Loucy (cell line): ENCODE measurements at regions not wholly inside any gene's neighbourhood (a gene's known extent, or its start where the extent isn't known, plus 50 kb on each side); places are given as distances from the start of the nearest gene placed in this dataset.

Source experiments
- H2AFZ ChIP-seq: fragments of 200-600 bp; sonication (generic); 2 replicates; pipeline ENCODE4 v1.6.0; 2016; ENCODE audit warnings: antibody characterized with exemption, mild to moderate bottlenecking, low read length, moderate library complexity
- H3F3A ChIP-seq: fragments of 200-600 bp; 2 replicates; pipeline ENCODE4 v1.6.0; 2016; ENCODE audit warnings: antibody characterized with exemption, low read depth, mild to moderate bottlenecking
- H3K27me3 ChIP-seq: fragments of 200-600 bp; sonication (generic); 2 replicates; pipeline ENCODE4 v1.6.1; 2014; ENCODE audit warnings: low read length, mild to moderate bottlenecking; ENCODE audit not compliant: insufficient read depth, poor library complexity, severe bottlenecking
- H3K36me3 ChIP-seq: fragments of 200-600 bp; sonication (generic); 2 replicates; pipeline ENCODE4 v1.6.1; 2016; ENCODE audit warnings: low read length; ENCODE audit not compliant: insufficient read depth
- H3K4me1 ChIP-seq: fragments of 200-600 bp; sonication (generic); 2 replicates; pipeline ENCODE4 v1.5.1; 2014; ENCODE audit warnings: low read length, mild to moderate bottlenecking; ENCODE audit not compliant: insufficient read depth, poor library complexity, severe bottlenecking
- H3K4me2 ChIP-seq: fragments of 200-600 bp; sonication (generic); 2 replicates; pipeline ENCODE4 v1.6.0; 2014; ENCODE audit warnings: antibody characterized with exemption, low read length, low read depth, mild to moderate bottlenecking; ENCODE audit not compliant: poor library complexity, severe bottlenecking
- H3K4me3 ChIP-seq: fragments of 200-600 bp; sonication (generic); 2 replicates; pipeline ENCODE4 v1.5.1; 2014; ENCODE audit warnings: low read length, mild to moderate bottlenecking, mixed read lengths; ENCODE audit not compliant: poor library complexity, severe bottlenecking
- H3K79me2 ChIP-seq: fragments of 200-600 bp; sonication (generic); 2 replicates; pipeline ENCODE4 v1.6.1; 2014; ENCODE audit warnings: low read length; ENCODE audit not compliant: insufficient read depth
- H3K9ac ChIP-seq: fragments of 200-600 bp; sonication (generic); 2 replicates; pipeline ENCODE4 v1.6.0; 2014; ENCODE audit warnings: mild to moderate bottlenecking, low read depth, low read length, moderate library complexity; ENCODE audit not compliant: poor library complexity, severe bottlenecking
- H3K9me2 ChIP-seq: fragments of 200-600 bp; sonication (generic); replicated peaks from 2 replicates; pipeline ENCODE4 v1.6.1; 2016; ENCODE audit warnings: low read depth, low read length, mixed read lengths
- H3K9me3 ChIP-seq: fragments of 200-600 bp; sonication (generic); 2 replicates; pipeline ENCODE4 v1.6.1; 2014; ENCODE audit warnings: mild to moderate bottlenecking, antibody characterized with exemption, low read length, low read depth; ENCODE audit not compliant: insufficient read depth
- H4K20me1 ChIP-seq: fragments of 200-600 bp; sonication (generic); 2 replicates; pipeline ENCODE4 v1.6.0; 2014; ENCODE audit warnings: antibody characterized with exemption, low read length, mild to moderate bottlenecking; ENCODE audit not compliant: insufficient read depth, poor library complexity, severe bottlenecking
- EZH2phosphoT487 ChIP-seq: fragments of 200-600 bp; IDR thresholded peaks from 2 replicates; pipeline ENCODE4 v1.6.1; 2018; ENCODE audit warnings: antibody characterized with exemption, mild to moderate bottlenecking, moderate library complexity, borderline replicate concordance
- TF ChIP-seq, protein P1 (sequence below): fragments of 200-600 bp; sonication (generic); conservative IDR thresholded peaks from 2 replicates; pipeline ENCODE4 v1.5.1; 2014; ENCODE audit warnings: mild to moderate bottlenecking, antibody characterized with exemption, low read length

DNA sequence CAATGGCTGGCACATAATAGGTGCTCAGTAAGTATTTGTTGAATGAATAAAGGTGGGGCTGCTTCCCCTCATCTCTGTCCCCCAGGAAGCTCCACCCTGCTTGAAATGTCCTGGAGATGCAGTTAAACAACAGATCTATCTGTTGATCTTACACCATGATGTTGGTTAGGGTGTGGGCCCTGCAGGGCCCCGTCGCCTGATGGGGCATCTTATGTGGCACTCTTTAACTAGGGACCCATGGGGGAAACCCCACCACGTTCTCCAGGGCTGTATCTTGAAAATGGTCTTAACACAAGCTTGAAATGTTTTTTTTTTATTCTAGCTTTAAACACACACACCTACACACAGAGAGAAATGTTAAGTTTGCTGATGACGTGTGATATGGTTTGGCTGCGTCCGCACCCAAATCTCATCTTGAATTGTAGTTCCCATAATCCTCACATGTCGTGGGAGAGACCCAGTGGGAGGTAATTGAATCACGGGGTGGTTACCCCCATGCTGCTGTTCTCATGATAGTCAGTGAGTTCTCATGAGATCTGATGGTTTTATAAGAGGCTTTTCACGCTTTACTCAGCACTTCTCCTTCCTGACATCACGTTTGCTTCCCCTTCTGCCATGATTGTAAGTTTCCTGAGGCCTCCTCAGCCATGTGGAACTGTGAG lies 741.7 kb downstream of the VRK1 start:
- no peak overlapping the region for H3K4me3 ChIP-seq
- no peak overlapping the region for H3K4me2 ChIP-seq
- no peak overlapping the region for H3K9ac ChIP-seq
- TF ChIP-seq, protein P1, sequence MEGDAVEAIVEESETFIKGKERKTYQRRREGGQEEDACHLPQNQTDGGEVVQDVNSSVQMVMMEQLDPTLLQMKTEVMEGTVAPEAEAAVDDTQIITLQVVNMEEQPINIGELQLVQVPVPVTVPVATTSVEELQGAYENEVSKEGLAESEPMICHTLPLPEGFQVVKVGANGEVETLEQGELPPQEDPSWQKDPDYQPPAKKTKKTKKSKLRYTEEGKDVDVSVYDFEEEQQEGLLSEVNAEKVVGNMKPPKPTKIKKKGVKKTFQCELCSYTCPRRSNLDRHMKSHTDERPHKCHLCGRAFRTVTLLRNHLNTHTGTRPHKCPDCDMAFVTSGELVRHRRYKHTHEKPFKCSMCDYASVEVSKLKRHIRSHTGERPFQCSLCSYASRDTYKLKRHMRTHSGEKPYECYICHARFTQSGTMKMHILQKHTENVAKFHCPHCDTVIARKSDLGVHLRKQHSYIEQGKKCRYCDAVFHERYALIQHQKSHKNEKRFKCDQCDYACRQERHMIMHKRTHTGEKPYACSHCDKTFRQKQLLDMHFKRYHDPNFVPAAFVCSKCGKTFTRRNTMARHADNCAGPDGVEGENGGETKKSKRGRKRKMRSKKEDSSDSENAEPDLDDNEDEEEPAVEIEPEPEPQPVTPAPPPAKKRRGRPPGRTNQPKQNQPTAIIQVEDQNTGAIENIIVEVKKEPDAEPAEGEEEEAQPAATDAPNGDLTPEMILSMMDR, result no peak
- TF ChIP-seq EZH2phosphoT487, result no peak
- H3K9me3 ChIP-seq, result no peaks in the 10 kb centered on the region
- H3K79me2 ChIP-seq, result no peaks in the 10 kb centered on the region
- H4K20me1 ChIP-seq, result no peaks in the 10 kb centered on the region
- no peaks in the 10 kb centered on the region for H3K36me3 ChIP-seq
- no peaks in the 10 kb centered on the region for H3F3A ChIP-seq
- H3K27me3 ChIP-seq, result no peaks in the 10 kb centered on the region
- no peaks in the 10 kb centered on the region for H3K4me1 ChIP-seq
- no peak overlapping the region for H2AFZ ChIP-seq
- no peaks in the 10 kb centered on the region for H3K9me2 ChIP-seq

DNA sequence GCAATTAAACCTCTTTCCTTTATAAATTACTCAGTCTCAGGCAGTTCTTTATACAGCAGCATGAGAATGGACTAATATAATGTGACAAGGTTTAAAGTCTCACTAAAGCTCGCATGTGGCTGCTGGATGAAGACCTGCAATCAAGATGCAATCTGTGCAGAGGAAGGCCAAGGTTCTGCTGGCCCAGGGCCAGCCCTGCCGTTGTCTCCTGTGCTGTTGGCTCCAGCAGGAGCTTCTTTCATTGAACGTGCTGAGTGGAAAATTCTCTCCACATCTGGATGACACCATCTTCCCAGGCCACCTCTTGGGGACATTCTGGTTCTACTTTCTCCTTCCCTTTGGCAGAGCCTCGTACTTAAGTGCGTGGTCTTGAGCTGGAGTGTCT lies 742.2 kb downstream of the VRK1 start:
- Histone ChIP-seq H3K9ac (no peak overlapping the region), H3K27me3 (no peaks in the 10 kb centered on the region), H3K36me3 (no peaks in the 10 kb centered on the region), H3F3A (no peaks in the 10 kb centered on the region), H3K4me2 (no peak overlapping the region), H3K79me2 (no peaks in the 10 kb centered on the region), H4K20me1 (no peaks in the 10 kb centered on the region), H2AFZ (no peak overlapping the region), H3K4me3 (no peak overlapping the region), H3K9me2 (no peaks in the 10 kb centered on the region), H3K9me3 (no peaks in the 10 kb centered on the region), H3K4me1 (no peaks in the 10 kb centered on the region)
- TF ChIP-seq EZH2phosphoT487, result no peak
- TF ChIP-seq, protein P1, result no peak

DNA sequence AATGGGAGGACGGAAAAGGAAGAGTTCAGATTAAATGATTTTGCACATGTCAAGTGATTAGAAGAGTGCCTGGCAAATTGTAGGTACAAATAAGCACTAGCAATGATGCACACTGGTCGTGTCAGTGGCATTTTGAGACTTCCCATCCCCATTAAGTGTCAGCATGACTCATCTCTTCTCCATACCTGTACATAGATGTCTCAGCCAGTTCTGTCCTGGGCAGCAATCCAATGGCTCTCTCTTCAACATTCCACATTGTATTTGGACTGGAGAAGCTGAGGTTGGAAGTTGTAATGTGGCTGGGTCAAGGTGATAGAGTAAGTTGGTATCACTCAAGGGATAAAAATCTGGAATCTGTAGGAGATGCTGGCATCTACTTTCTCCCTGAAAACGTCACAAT lies 742.7 kb downstream of the VRK1 start:
- Histone ChIP-seq H3K9me2 (no peaks in the 10 kb centered on the region), H3K4me1 (no peaks in the 10 kb centered on the region), H3K27me3 (no peaks in the 10 kb centered on the region), H4K20me1 (no peaks in the 10 kb centered on the region), H3F3A (no peaks in the 10 kb centered on the region), H3K4me3 (no peak overlapping the region), H3K36me3 (no peaks in the 10 kb centered on the region), H3K9ac (no peak overlapping the region), H3K79me2 (no peaks in the 10 kb centered on the region), H2AFZ (no peak overlapping the region), H3K9me3 (no peaks in the 10 kb centered on the region), H3K4me2 (no peak overlapping the region)
- TF ChIP-seq, protein P1, result no peak
- TF ChIP-seq EZH2phosphoT487, result no peak
